Suppressor macrophage (primary cell): ENCODE measurements at regions not wholly inside any gene's neighbourhood (a gene's known extent, or its start where the extent isn't known, plus 50 kb on each side); places are given as distances from the start of the nearest gene placed in this dataset.
"Not testable (repeated sequence)": the region's sequence is repeated elsewhere in the genome, so short reads cannot be mapped to it uniquely, and the experiment has no call there.

ENCODE experiments used
- DNase-seq, 4 experiments: peaks; one replicate each; pipeline ENCODE4 v3.0.0-alpha.2; 2020 to 2022

- no peak for DNase-seq
These were observed 547.9 kb upstream of the ZP4 start for GRCh38 chr1:238438311-238439270.

- peak in 2 of 4 experiments; percentile 3 to 9 for DNase-seq
These were observed 539.0 kb upstream of the ZP4 start for GRCh38 chr1:238429703-238430102.

- no peak for DNase-seq
These were observed 528.5 kb upstream of the ZP4 start for GRCh38 chr1:238419209-238419608.

- peak in 1 of 4 experiments; percentile 6 for DNase-seq
These were observed 519.2 kb upstream of the ZP4 start for GRCh38 chr1:238409932-238410331.

- peak; percentile 56 to 82 (median 72) for DNase-seq
These were observed 518.6 kb upstream of the ZP4 start for GRCh38 chr1:238409191-238409850.

- no peak for DNase-seq
These were observed 518.0 kb upstream of the ZP4 start for GRCh38 chr1:238408737-238409136.

GRCh38 chr1:238406098-238406860, 515.6 kb upstream of the ZP4 start:
- DNase-seq, result no peak

- no peak for DNase-seq
These were observed 514.2 kb upstream of the ZP4 start for GRCh38 chr1:238404921-238405320.

- DNase-seq, result no peak
These were observed 513.8 kb upstream of the ZP4 start for GRCh38 chr1:238404481-238404880.

GRCh38 chr1:238401144-238401543, 510.4 kb upstream of the ZP4 start:
- DNase-seq, result no peak

- DNase-seq, result no peak
These were observed 508.8 kb upstream of the ZP4 start for GRCh38 chr1:238399558-238399957.

GRCh38 chr1:238396140-238396539, 505.4 kb upstream of the ZP4 start:
- no peak for DNase-seq

GRCh38 chr1:238384381-238384780, 493.7 kb upstream of the ZP4 start:
- DNase-seq, result no peak

- no peak for DNase-seq
These were observed 489.4 kb upstream of the ZP4 start for GRCh38 chr1:238380167-238380566.

GRCh38 chr1:238379446-238379845, 488.7 kb upstream of the ZP4 start:
- DNase-seq, result not testable (repeated sequence)

GRCh38 chr1:238377280-238377919, 486.7 kb upstream of the ZP4 start:
- DNase-seq, result no peak

- DNase-seq, result no peak
These were observed 479.9 kb upstream of the ZP4 start for GRCh38 chr1:238370599-238370998.

GRCh38 chr1:238364214-238364892, 473.6 kb upstream of the ZP4 start:
- no peak for DNase-seq

- no peak for DNase-seq
These were observed 469.8 kb upstream of the ZP4 start for GRCh38 chr1:238360474-238360873.

GRCh38 chr1:238350471-238350870, 459.7 kb upstream of the ZP4 start:
- no peak for DNase-seq

- DNase-seq, result no peak
These were observed 455.6 kb upstream of the ZP4 start for GRCh38 chr1:238346340-238346739.

GRCh38 chr1:238345837-238346236, 455.1 kb upstream of the ZP4 start:
- DNase-seq, result no peak
